ENCODE measurements at regions not wholly inside any gene's neighbourhood (a gene's known extent, or its start where the extent isn't known, plus 50 kb on each side); places are given as distances from the start of the nearest gene placed in this dataset.

GRCh38 chr6:134593442-134593841 is 275.5 kb upstream of the SGK1 start:
- no peak for TF ChIP-seq POLR2A (IDR thresholded peaks at IDR 0.05)
- no peak for TF ChIP-seq CTCF (IDR thresholded peaks at IDR 0.05)
- Histone ChIP-seq H3K27me3 (no peaks in the 10 kb centered on the region), H3K4me3 (no peak overlapping the region), H3K9me3 (no peaks in the 10 kb centered on the region), H3K36me3 (no peaks in the 10 kb centered on the region), H3K4me1 (no peaks in the 10 kb centered on the region), H3K27ac (no peak overlapping the region)
- intact Hi-C loops (cut with DNase I; ENCODE audit: low total_unique reads), result no loop called here
- no peak for DNase-seq

GRCh38 chr6:134593024-134593423 is 275.1 kb upstream of the SGK1 start:
- intact Hi-C loops (cut with DNase I; ENCODE audit: low total_unique reads), result no loop called here
- Histone ChIP-seq H3K27me3 (no peaks in the 10 kb centered on the region), H3K27ac (no peak overlapping the region), H3K36me3 (no peaks in the 10 kb centered on the region), H3K4me3 (no peak overlapping the region), H3K4me1 (no peaks in the 10 kb centered on the region), H3K9me3 (no peaks in the 10 kb centered on the region)
- DNase-seq, result no peak
- TF ChIP-seq CTCF (IDR thresholded peaks at IDR 0.05) (no peak), POLR2A (IDR thresholded peaks at IDR 0.05) (no peak)

- Histone ChIP-seq H3K9me3 (no peaks in the 10 kb centered on the region), H3K27me3 (no peaks in the 10 kb centered on the region), H3K4me1 (no peaks in the 10 kb centered on the region), H3K4me3 (no peak overlapping the region), H3K36me3 (no peaks in the 10 kb centered on the region), H3K27ac (no peak overlapping the region)
- no peak for DNase-seq
- TF ChIP-seq POLR2A (IDR thresholded peaks at IDR 0.05), result no peak
- TF ChIP-seq CTCF (IDR thresholded peaks at IDR 0.05), result no peak
- intact Hi-C loops (cut with DNase I; ENCODE audit: low total_unique reads), result no loop called here
Observed at GRCh38 chr6:134590449-134590848, 272.5 kb upstream of the SGK1 start.

GRCh38 chr6:134590004-134590403 is 272.1 kb upstream of the SGK1 start:
- Histone ChIP-seq H3K4me3 (no peak overlapping the region), H3K36me3 (no peaks in the 10 kb centered on the region), H3K27ac (no peak overlapping the region), H3K4me1 (no peaks in the 10 kb centered on the region), H3K9me3 (no peaks in the 10 kb centered on the region), H3K27me3 (no peaks in the 10 kb centered on the region)
- no peak for TF ChIP-seq POLR2A (IDR thresholded peaks at IDR 0.05)
- TF ChIP-seq CTCF (IDR thresholded peaks at IDR 0.05), result no peak
- no peak for DNase-seq
- intact Hi-C loops (cut with DNase I; ENCODE audit: low total_unique reads), result no loop called here

- intact Hi-C loops (cut with DNase I; ENCODE audit: low total_unique reads), result no loop called here
- H3K9me3 ChIP-seq, result no peaks in the 10 kb centered on the region
- no peak for DNase-seq
- H3K27ac ChIP-seq, result no peak overlapping the region
- no peaks in the 10 kb centered on the region for H3K27me3 ChIP-seq
- H3K36me3 ChIP-seq, result no peaks in the 10 kb centered on the region
- no peak overlapping the region for H3K4me3 ChIP-seq
- TF ChIP-seq CTCF (IDR thresholded peaks at IDR 0.05), result no peak
- no peak for TF ChIP-seq POLR2A (IDR thresholded peaks at IDR 0.05)
- no peaks in the 10 kb centered on the region for H3K4me1 ChIP-seq
Observed at GRCh38 chr6:134589512-134589911, 271.6 kb upstream of the SGK1 start.

Data from uterus (tissue), 3 donors.